Osteocyte (in vitro differentiated cells): ENCODE measurements at regions not wholly inside any gene's neighbourhood (a gene's known extent, or its start where the extent isn't known, plus 50 kb on each side); places are given as distances from the start of the nearest gene placed in this dataset.
"Not testable (repeated sequence)": the region's sequence is repeated elsewhere in the genome, so short reads cannot be mapped to it uniquely, and the experiment has no call there.

Source experiments
- DNase-seq: peaks from one replicate; pipeline ENCODE4 v3.0.0; 2021; ENCODE audit warnings: mixed read lengths; ENCODE audit not compliant: unreplicated experiment; ENCODE audit errors: extremely low spot score
- H3K27ac Mint-ChIP-seq: one replicate; pipeline ENCODE4 v1.8.0; 2021; ENCODE audit warnings: mild to moderate bottlenecking, mixed read lengths; ENCODE audit not compliant: unreplicated experiment
- H3K27me3 Mint-ChIP-seq: one replicate; pipeline ENCODE4 v1.8.0; 2021; ENCODE audit warnings: mixed read lengths; ENCODE audit not compliant: unreplicated experiment
- H3K36me3 Mint-ChIP-seq: one replicate; pipeline ENCODE4 v1.8.0; 2021; ENCODE audit warnings: mixed read lengths; ENCODE audit not compliant: unreplicated experiment
- H3K4me1 Mint-ChIP-seq: one replicate; pipeline ENCODE4 v1.8.0; 2021; ENCODE audit warnings: mixed read lengths; ENCODE audit not compliant: unreplicated experiment
- H3K4me3 Mint-ChIP-seq: one replicate; pipeline ENCODE4 v1.8.0; 2021; ENCODE audit warnings: mild to moderate bottlenecking, moderate library complexity, mixed read lengths; ENCODE audit not compliant: unreplicated experiment
- H3K9me3 Mint-ChIP-seq: one replicate; pipeline ENCODE4 v1.8.0; 2021; ENCODE audit warnings: mixed read lengths; ENCODE audit not compliant: unreplicated experiment
- CTCF ChIP-seq: fragments of 200-600 bp; sonication (generic); IDR thresholded peaks from 2 replicates; pipeline ENCODE4 v1.5.0; 2021; ENCODE audit warnings: antibody characterized with exemption, mild to moderate bottlenecking, moderate library complexity

- no peak overlapping the region for H3K4me3 Mint-ChIP-seq
- H3K27ac Mint-ChIP-seq, result no peak overlapping the region
- DNase-seq, result no peak
- no peaks in the 10 kb centered on the region for H3K9me3 Mint-ChIP-seq
- H3K4me1 Mint-ChIP-seq, result peaks cover 19% of the 10 kb centered on the region
- no peaks in the 10 kb centered on the region for H3K36me3 Mint-ChIP-seq
- no peaks in the 10 kb centered on the region for H3K27me3 Mint-ChIP-seq
- no peak for TF ChIP-seq CTCF
These were observed 714.9 kb upstream of the LUZP2 start for GRCh38 chr11:23781803-23782560.

DNA sequence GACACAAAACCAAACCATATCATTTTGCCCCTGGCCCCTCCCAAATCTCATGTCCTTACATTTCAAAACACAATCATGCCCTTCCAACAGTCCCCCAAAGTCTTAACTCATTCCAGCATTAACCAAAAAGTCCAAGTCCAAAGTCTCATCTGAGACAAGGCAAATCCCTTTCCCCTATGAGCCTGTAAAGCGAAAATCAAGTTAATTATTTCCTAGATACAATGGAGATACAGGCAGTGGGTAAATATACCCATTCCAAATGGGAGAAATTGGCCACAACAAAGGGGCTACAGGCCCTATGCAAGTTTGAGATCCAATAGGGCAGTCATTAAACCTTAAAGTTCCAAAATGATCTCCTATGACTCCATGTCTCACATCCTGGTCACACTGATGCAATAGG lies 709.9 kb upstream of the LUZP2 start:
- not testable (repeated sequence) for H3K36me3 Mint-ChIP-seq, H3K4me3 Mint-ChIP-seq, H3K9me3 Mint-ChIP-seq, H3K27ac Mint-ChIP-seq, H3K27me3 Mint-ChIP-seq, DNase-seq, H3K4me1 Mint-ChIP-seq

DNA sequence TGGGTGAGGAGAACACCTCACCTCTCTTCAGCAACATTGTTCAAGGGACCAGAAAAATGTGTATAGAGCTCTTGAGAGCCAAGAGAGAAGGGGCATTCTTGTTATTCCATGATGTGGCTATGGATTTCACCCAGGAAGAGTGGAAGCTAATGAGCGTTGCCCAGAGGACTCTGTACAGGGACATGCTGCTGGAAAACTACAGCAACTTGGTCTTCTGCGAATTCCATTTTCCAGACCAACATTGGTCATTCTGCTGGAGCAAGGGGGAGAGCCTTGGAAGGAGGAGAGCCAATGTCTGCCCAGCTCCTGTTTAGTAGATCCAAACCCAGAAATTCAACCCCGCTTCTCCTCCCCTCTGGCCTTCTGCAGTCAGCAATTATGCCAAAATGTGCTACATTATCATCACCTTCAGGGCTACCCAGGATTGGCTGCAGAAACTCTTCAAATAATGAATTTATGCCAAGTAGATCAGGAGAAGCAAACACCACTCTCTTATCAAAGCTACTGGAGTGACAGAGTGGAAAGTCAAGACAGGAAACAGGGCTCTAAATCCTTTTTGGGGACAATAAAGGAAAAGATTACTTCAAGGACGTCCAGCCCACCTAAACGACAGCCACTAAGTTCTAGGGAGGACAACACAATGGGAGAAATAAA lies 707.5 kb upstream of the LUZP2 start:
- no peaks in the 10 kb centered on the region for H3K27me3 Mint-ChIP-seq
- H3K4me1 Mint-ChIP-seq, result peaks cover 1% of the 10 kb centered on the region
- no peak overlapping the region for H3K4me3 Mint-ChIP-seq
- H3K9me3 Mint-ChIP-seq, result no peaks in the 10 kb centered on the region
- DNase-seq, result no peak
- no peak for TF ChIP-seq CTCF
- no peaks in the 10 kb centered on the region for H3K36me3 Mint-ChIP-seq
- no peak overlapping the region for H3K27ac Mint-ChIP-seq

DNA sequence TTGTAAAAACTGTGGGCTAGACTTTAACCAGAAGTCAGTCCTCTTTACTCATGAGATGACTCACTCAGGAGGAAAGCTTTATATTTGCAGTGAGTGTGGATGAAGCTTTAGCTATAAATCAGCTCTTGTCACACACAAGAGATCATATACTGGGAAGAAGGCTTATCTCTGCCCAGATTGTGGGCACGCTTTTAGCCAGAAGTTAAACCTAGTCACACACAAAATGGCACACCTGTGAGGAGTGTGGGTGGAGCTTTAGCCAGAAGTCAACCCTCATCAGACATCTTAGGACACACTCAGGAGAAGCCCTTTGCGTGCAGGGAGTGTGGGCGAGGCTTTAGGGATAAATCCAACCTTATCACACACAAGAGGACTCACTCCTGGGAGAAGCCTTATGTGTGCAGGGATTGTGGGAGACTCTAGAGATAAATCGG lies 706.9 kb upstream of the LUZP2 start:
- H3K27me3 Mint-ChIP-seq, result no peaks in the 10 kb centered on the region
- no peak overlapping the region for H3K4me3 Mint-ChIP-seq
- H3K36me3 Mint-ChIP-seq, result no peaks in the 10 kb centered on the region
- H3K9me3 Mint-ChIP-seq, result no peaks in the 10 kb centered on the region
- TF ChIP-seq CTCF, result no peak
- peaks cover 1% of the 10 kb centered on the region for H3K4me1 Mint-ChIP-seq
- DNase-seq, result no peak
- no peak overlapping the region for H3K27ac Mint-ChIP-seq

GRCh38 chr11:23797624-23798419 lies 699.0 kb upstream of the LUZP2 start:
- Mint-ChIP-seq H3K4me3 (no peak overlapping the region), H3K27me3 (no peaks in the 10 kb centered on the region), H3K27ac (no peak overlapping the region), H3K36me3 (no peaks in the 10 kb centered on the region), H3K9me3 (no peaks in the 10 kb centered on the region), H3K4me1 (peaks cover 3% of the 10 kb centered on the region)
- TF ChIP-seq CTCF, result no peak
- DNase-seq, result no peak
